Endothelial cell of umbilical vein (primary cell): ENCODE measurements at regions not wholly inside any gene's neighbourhood (a gene's known extent, or its start where the extent isn't known, plus 50 kb on each side); places are given as distances from the start of the nearest gene placed in this dataset.

ENCODE experiments used
- BruUV-seq: library from RNA; stranded (reverse); fragments of 400-500 nt; replicated peaks from 2 replicates; lab custom pipeline; 2021; lab: Mats Ljungman, UMichigan
- CTCF ChIA-PET: fragments of 300-600, 350-600 bp; sonication (Branson Sonifier 250); formaldehyde crosslinking; loops from one replicate; lab custom pipeline; 2021; ENCODE audit warnings: antibody characterized with exemption, inconsistent platforms; lab: Charles Lee
- POLR2A ChIA-PET: fragments of 300-600, 350-600 bp; sonication (Branson Sonifier 250); formaldehyde crosslinking; loops from one replicate; lab custom pipeline; 2021; ENCODE audit warnings: antibody characterized with exemption, inconsistent platforms; lab: Charles Lee
- DNase-seq: peaks from one replicate; pipeline ENCODE4 v3.0.0-alpha.2; 2011; ENCODE audit warnings: low read depth, low spot score
- FAIRE-seq: peaks from 2 replicates; lab custom pipeline; 2011; peaks lifted over from hg19 to GRCh38; lab: Jason Lieb, UNC
- H2AFZ ChIP-seq: 2 replicates; pipeline ENCODE4 v1.6.0; 2012; ENCODE audit warnings: low read depth, low read length, control low read depth, inconsistent platforms
- H3K27ac ChIP-seq: 2 replicates; pipeline ENCODE4 v1.5.1; 2011; ENCODE audit warnings: low read depth, mild to moderate bottlenecking, control low read depth, low read length, moderate library complexity; ENCODE audit not compliant: insufficient read depth
- H3K27me3 ChIP-seq, 2 experiments: 2 replicates each; pipeline versions ENCODE4 v1.6.0 to v1.6.1; 2011; ENCODE audit warnings: low read length in 2 of 2, mixed read lengths in 1 of 2; ENCODE audit not compliant: control insufficient read depth in 2 of 2, insufficient read depth in 2 of 2
- H3K36me3 ChIP-seq, 2 experiments: 2 replicates in 1 of 2; 3 replicates in 1 of 2; pipeline ENCODE4 v1.5.1; 2011; ENCODE audit warnings: low read length in 2 of 2, mild to moderate bottlenecking in 1 of 2, moderate library complexity in 1 of 2; ENCODE audit not compliant: control insufficient read depth in 2 of 2, insufficient read depth in 2 of 2; ENCODE audit errors: extremely low read depth in 1 of 2
- H3K4me1 ChIP-seq: 3 replicates; pipeline ENCODE4 v1.5.1; 2011; ENCODE audit warnings: mild to moderate bottlenecking, low read length; ENCODE audit not compliant: control insufficient read depth, insufficient read depth; ENCODE audit errors: extremely low read depth
- H3K4me2 ChIP-seq: 2 replicates; pipeline ENCODE4 v1.6.1; 2011; ENCODE audit warnings: low read length, control low read depth, mixed read lengths; ENCODE audit not compliant: insufficient read depth
- H3K4me3 ChIP-seq, 3 experiments: fragments of 200-600 bp in 1 of 3; sonication (generic), shearing (Covaris generic) in 1 of 3; replicated peaks in 1 of 3; 2 replicates each; pipeline ENCODE4 v1.5.1; 2011 to 2016; ENCODE audit warnings: control low read depth in 3 of 3, low read length in 3 of 3, mild to moderate bottlenecking in 2 of 3, inconsistent platforms in 1 of 3, low read depth in 1 of 3, moderate library complexity in 1 of 3; ENCODE audit not compliant: insufficient read depth in 1 of 3
- H3K79me2 ChIP-seq: 2 replicates; pipeline ENCODE4 v1.6.0; 2012; ENCODE audit warnings: low read length, inconsistent platforms; ENCODE audit not compliant: control insufficient read depth, insufficient read depth
- H3K9ac ChIP-seq: replicated peaks from 2 replicates; pipeline ENCODE3; 2011; ENCODE audit warnings: low read length, control low read depth; ENCODE audit not compliant: insufficient read depth; ENCODE audit errors: extremely low read depth
- H3K9me1 ChIP-seq: replicated peaks from 3 replicates; pipeline ENCODE4 v1.6.0; 2011; ENCODE audit warnings: mild to moderate bottlenecking, low read length; ENCODE audit not compliant: control insufficient read depth, insufficient read depth; ENCODE audit errors: extremely low read depth
- H3K9me3 ChIP-seq: replicated peaks from 2 replicates; pipeline ENCODE4 v1.5.1; 2012; ENCODE audit warnings: low read length, inconsistent platforms; ENCODE audit not compliant: control insufficient read depth, insufficient read depth
- H4K20me1 ChIP-seq: replicated peaks from 2 replicates; pipeline ENCODE3; 2011; ENCODE audit warnings: mild to moderate bottlenecking, low read length; ENCODE audit not compliant: control insufficient read depth, insufficient read depth; ENCODE audit errors: extremely low read depth
- EZH2 ChIP-seq: IDR thresholded peaks from 2 replicates; pipeline ENCODE4 v1.6.1; 2012; ENCODE audit warnings: borderline replicate concordance, low read depth, mild to moderate bottlenecking, moderate library complexity, low read length, inconsistent platforms; ENCODE audit not compliant: severe bottlenecking
- FOS ChIP-seq: IDR thresholded peaks from 2 replicates; pipeline ENCODE4 v1.6.1; 2011; ENCODE audit warnings: mild to moderate bottlenecking, low read length, moderate library complexity, borderline replicate concordance; ENCODE audit not compliant: insufficient read depth
- GATA2 ChIP-seq: IDR thresholded peaks from 2 replicates; pipeline ENCODE4 v1.7.0; 2011; ENCODE audit warnings: low read depth, mild to moderate bottlenecking, moderate library complexity, mixed read lengths, low read length; ENCODE audit not compliant: insufficient read length, insufficient read depth
- JUN ChIP-seq: IDR thresholded peaks from 2 replicates; pipeline ENCODE4 v1.6.1; 2011; ENCODE audit warnings: borderline replicate concordance, low read depth; ENCODE audit not compliant: insufficient read length, insufficient read depth
- MYC ChIP-seq: IDR thresholded peaks from one replicate; pipeline ENCODE4 v1.6.1; 2011; ENCODE audit warnings: mild to moderate bottlenecking, low read depth, low read length
- POLR2A ChIP-seq: IDR thresholded peaks from 2 replicates; pipeline ENCODE4 v1.6.1; 2012; ENCODE audit warnings: low read depth, mild to moderate bottlenecking, control low read depth, low read length
- POLR2AphosphoS5 ChIP-seq: IDR thresholded peaks from 2 replicates; pipeline ENCODE4 v1.6.1; 2012; ENCODE audit warnings: low read depth, mild to moderate bottlenecking, control low read depth, low read length, moderate library complexity; ENCODE audit not compliant: insufficient read depth
- dilution Hi-C: fragments of 300-500 bp; cut with MboI; formaldehyde crosslinking; loops from one replicate; pipeline ENCODE4 v1.15.0; 2019; ENCODE audit warnings: low sequenced_read_pairs; ENCODE audit not compliant: extremely low pct_ligation_motif_present
- intact Hi-C: fragments of 100-400 bp; cut with micrococcal nuclease; formaldehyde crosslinking; loops from one replicate; pipeline ENCODE4 v1.10.0; 2022
- TF ChIP-seq, protein P1 (sequence below): IDR thresholded peaks from 2 replicates; pipeline ENCODE4 v1.6.1; 2011; ENCODE audit not compliant: insufficient read depth, insufficient read length
- TF ChIP-seq, protein P2 (sequence below), 2 donors: IDR thresholded peaks; 1 replicate in 1 of 2; 2 replicates in 1 of 2; pipeline ENCODE4 v1.5.1; 2011; ENCODE audit warnings: low read length in 2 of 2, mild to moderate bottlenecking in 2 of 2, moderate library complexity in 2 of 2, control low read depth in 1 of 2, inconsistent platforms in 1 of 2, low read depth in 1 of 2; ENCODE audit not compliant: insufficient read depth in 1 of 2; ENCODE audit errors: extremely low read depth in 1 of 2

DNA sequence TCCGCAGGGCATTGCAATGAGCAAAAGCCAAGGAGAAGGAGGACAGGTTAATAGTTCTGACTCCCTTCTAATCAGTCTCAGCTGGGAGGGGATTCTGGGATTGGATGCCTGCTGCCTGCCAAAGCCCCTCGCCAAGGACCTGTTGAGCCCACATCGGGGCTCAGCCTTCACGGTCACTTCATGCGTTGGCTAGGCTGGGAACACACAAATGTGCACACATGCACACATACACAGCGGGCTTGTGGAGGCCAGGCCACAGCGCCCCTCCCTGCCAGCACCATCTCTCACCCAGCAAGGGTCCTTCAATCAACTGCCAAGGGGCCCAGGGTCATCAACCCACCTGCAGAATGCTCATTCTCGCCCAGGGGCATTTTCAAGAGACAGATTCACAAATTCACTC is 113.9 kb downstream of the C5orf15 start:
- Histone ChIP-seq H3K27me3 (peaks cover 0 to 6% of the 10 kb centered on the region in 2 experiments), H3K9me1 (no peaks in the 10 kb centered on the region), H3K9ac (no peak overlapping the region), H3K27ac (no peak overlapping the region), H3K9me3 (no peaks in the 10 kb centered on the region), H3K4me2 (no peak overlapping the region), H3K79me2 (no peaks in the 10 kb centered on the region), H2AFZ (no peak overlapping the region), H4K20me1 (no peaks in the 10 kb centered on the region), H3K36me3 (no peaks in the 10 kb centered on the region), H3K4me1 (no peaks in the 10 kb centered on the region), H3K4me3 (no peak overlapping the region)
- FAIRE-seq: no peak
- TF ChIP-seq, protein P1, sequence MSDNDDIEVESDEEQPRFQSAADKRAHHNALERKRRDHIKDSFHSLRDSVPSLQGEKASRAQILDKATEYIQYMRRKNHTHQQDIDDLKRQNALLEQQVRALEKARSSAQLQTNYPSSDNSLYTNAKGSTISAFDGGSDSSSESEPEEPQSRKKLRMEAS: no peak
- no peak for TF ChIP-seq EZH2
- TF ChIP-seq POLR2AphosphoS5: no peak
- no peak for TF ChIP-seq POLR2A
- TF ChIP-seq, protein P2, sequence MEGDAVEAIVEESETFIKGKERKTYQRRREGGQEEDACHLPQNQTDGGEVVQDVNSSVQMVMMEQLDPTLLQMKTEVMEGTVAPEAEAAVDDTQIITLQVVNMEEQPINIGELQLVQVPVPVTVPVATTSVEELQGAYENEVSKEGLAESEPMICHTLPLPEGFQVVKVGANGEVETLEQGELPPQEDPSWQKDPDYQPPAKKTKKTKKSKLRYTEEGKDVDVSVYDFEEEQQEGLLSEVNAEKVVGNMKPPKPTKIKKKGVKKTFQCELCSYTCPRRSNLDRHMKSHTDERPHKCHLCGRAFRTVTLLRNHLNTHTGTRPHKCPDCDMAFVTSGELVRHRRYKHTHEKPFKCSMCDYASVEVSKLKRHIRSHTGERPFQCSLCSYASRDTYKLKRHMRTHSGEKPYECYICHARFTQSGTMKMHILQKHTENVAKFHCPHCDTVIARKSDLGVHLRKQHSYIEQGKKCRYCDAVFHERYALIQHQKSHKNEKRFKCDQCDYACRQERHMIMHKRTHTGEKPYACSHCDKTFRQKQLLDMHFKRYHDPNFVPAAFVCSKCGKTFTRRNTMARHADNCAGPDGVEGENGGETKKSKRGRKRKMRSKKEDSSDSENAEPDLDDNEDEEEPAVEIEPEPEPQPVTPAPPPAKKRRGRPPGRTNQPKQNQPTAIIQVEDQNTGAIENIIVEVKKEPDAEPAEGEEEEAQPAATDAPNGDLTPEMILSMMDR (IDR thresholded peaks at IDR 0.05; ENCODE audit: extremely low read depth in 1 of 2, insufficient read depth in 1 of 2, low read depth in 1 of 2, low read length in 2 of 2): no peak
- TF ChIP-seq JUN: no peak
- no peak for TF ChIP-seq FOS
- no peak for TF ChIP-seq MYC
- TF ChIP-seq GATA2: no peak
- intact Hi-C loops (no loop called here), dilution Hi-C loops (no loop called here)
- no TSS peak for BruUV-seq
- no peak for DNase-seq
- ChIA-PET CTCF (no interaction called here), POLR2A (no interaction called here)
